NCI-H1930 (cell line): ENCODE measurements at regions not wholly inside any gene's neighbourhood (a gene's known extent, or its start where the extent isn't known, plus 50 kb on each side); places are given as distances from the start of the nearest gene placed in this dataset.
"Not testable (repeated sequence)": the region's sequence is repeated elsewhere in the genome, so short reads cannot be mapped to it uniquely, and the experiment has no call there.

Experiments used
- DNase-seq, 2 experiments: peaks; one replicate each; lab custom pipeline; 2025; lab: John Stamatoyannopoulos, UW

DNA sequence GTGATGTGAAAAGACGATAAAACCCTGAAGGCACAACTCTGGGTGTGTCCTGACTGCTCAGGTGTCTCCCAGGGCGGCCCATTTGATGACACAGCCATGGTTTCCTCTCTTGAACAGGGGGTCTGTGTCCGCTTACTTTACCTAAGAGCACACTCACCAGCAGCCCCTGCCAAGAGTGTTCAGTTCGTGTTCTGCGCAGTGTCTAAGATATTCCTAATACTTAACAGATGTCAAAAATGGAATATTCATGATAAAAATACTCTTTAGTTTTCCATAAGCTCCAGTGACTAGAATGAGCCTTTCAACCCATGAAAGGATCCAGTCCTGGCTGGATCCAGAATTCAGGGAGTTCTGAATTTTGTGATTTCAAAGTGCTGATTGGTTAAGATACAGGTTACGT is 492.4 kb downstream of the TNS3 start:
- DNase-seq, result no peak

GRCh38 chr7:47089068-47089417 is 492.9 kb downstream of the TNS3 start:
- DNase-seq, result no peak

- DNase-seq, result peak; percentile 13 to 54
Measured at GRCh38 chr7:47088329-47089067, 493.4 kb downstream of the TNS3 start.

DNA sequence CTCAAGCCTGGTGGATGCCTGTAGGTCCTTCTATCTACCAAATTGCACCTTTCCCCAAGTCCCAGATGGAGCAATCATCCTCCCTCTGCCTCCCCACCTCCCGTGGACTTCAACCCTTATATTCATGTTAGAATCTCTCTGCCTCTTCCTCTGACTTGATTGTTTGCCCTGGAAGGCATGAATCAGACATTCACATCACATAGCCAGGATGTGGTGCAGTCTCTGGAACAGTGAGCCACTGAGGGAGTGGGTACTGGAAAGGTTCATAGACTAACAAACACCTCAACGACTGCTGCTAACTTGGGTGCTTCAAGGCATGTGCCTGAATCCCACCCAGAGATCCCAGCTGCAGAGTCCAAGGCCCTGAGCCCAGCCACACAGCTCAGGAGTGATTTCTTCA is 494.0 kb downstream of the TNS3 start:
- DNase-seq, result no peak

DNA sequence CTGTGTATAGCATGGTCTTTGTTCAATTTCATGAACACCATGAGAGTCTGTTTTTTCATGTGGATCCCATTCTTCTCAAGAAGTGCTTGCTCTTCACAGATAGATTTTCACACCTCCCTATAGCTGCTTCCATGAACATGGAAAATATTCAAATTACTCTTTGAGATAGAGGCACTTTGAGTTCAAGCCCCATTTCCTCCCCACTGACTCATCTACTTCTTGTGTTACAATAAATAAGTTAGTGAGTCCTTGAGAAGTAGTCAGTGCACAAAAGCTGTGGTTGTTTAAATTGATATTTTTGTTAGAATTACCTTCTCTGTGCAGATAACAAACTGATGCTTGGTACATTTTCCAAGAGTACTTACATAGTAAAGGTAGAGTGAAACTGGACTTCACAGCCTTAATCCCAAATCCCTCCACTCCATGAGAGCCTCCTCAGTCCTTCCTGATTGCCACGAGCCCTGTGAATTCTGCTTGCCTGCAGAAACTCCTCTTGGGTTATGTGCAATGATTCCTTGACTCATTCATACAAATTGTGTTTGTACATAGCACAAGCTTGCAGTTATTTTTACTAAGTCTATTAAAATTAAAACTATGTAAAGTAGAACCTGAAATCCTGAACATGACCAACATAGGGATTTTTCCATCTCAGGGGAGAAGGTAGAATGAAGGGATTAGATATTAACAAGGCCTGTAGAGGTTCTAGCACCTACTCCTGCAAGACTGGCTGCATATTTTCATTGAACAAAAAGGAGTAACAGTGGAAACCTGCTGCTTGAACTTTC is 496.2 kb downstream of the TNS3 start:
- no peak for DNase-seq

DNA sequence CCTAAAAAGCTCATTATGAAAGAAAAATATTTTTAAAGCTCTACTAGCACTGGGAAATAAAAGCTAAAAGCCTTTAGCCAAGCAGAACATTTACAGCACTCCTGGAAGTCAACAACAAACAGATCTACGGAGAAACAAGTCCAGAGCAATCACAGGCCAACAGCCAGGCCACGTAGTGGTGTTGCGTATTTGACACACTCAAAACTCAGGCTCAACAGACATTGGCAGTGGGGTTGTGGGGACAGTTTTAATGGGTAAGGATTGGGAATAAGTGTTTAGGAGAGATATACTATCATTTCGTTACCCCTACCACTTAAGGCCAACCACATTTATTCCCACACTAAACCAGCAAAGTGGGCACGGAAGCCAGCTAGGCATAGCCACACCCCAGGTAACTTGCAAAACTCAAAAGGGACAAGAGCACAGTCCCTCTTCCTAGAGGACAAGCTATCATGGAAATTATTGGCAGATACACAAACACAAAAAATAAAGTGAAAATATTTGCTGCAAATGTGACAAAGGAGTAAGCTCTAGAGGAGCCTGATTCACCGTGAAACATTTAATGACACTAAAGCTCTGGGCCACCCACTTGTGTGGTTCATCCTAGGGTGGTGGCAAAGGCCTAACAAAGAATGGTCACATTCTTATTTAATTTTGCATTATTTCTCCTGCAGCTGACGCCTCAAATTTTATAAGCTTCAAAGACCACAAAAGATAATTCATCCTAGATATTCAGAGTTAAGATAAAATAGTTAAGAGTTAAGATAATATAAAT is 498.2 kb downstream of the TNS3 start:
- no peak for DNase-seq

DNA sequence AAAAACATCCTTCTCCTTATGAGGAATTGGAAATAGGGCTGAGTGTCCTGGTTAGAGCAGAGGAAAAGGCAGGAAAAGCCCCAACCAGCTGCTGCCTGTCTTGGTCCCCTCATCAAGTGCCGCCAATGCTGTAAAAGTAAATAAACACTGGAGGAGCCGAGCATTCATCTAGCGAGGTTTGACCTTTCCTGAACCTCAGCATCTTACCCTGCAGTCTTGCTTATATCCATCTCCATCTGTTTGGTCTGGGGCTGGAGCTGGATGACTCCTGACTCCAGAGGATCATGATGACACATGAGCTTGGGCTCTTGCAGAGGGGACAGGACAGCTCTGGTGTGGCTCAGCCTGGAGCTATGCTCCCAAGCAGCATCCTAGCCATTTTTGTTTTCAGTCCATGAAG is 501.1 kb downstream of the TNS3 start:
- DNase-seq, result no peak

DNA sequence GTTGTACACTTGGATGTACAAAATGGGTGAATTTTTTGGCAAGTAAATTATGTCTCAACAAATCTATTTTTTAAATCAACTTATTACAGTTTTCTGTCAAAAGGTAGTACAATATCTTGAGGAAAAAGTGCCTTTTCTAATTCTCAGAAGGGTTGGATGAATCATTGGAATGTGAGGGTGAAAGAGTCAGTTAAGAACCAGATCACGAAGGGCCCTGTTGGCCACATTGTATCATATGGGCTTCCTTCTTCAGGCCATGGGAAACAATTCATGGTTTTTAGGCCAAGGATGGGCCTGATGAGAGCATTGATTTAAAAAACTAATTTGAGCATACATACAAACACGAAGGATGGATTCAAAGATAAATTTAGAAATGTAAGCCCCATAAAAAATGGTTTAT is 503.7 kb downstream of the TNS3 start:
- DNase-seq, result no peak

- DNase-seq, result no peak
Measured at GRCh38 chr7:47074702-47075153, 507.2 kb downstream of the TNS3 start.

GRCh38 chr7:47073284-47073683 is 508.6 kb downstream of the TNS3 start:
- no peak for DNase-seq

- DNase-seq, result no peak
Measured at GRCh38 chr7:47071866-47072265, 510.0 kb downstream of the TNS3 start.

GRCh38 chr7:47069385-47070076 is 512.4 kb downstream of the TNS3 start:
- no peak for DNase-seq

DNA sequence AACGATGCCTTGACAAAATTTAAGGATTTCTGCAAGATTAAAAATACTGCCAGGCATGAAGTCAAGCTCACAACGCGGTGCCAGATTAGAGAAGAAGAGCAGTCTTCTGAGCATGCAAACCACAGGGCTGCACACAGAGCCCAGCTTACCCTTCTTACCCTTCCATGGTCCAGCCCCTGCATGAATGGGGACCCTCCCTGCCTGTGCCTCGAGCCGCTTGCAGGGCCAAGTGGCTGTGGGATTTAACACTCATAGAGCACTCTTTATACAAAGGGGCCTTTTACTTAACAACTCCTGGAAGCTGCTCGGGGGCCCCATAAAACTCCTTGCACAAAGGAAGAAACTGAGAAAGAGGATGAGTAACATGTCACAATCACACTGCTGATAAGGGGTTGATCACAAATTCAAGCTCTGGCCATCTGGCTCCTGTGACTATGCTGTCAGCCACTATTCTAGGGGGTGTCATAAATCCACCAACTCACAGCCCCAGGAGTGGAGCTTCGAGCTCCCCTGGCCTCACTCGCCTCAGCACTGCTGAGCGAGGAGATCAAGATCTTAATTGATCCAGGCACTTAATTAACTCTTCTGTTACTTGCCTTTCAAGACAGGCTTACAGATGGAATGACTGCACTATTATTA is 514.8 kb downstream of the TNS3 start:
- no peak for DNase-seq

- DNase-seq, result no peak
Measured at GRCh38 chr7:47056731-47057130, 525.2 kb downstream of the TNS3 start.

- DNase-seq, result not testable (repeated sequence)
Measured at GRCh38 chr7:47052541-47053208, 529.2 kb downstream of the TNS3 start.

- no peak for DNase-seq
Measured at GRCh38 chr7:47049234-47049774, 532.6 kb downstream of the TNS3 start.

- no peak for DNase-seq
Measured at GRCh38 chr7:47047384-47047783, 534.5 kb downstream of the TNS3 start.

- no peak for DNase-seq
Measured at GRCh38 chr7:47046949-47047348, 535.0 kb downstream of the TNS3 start.

DNA sequence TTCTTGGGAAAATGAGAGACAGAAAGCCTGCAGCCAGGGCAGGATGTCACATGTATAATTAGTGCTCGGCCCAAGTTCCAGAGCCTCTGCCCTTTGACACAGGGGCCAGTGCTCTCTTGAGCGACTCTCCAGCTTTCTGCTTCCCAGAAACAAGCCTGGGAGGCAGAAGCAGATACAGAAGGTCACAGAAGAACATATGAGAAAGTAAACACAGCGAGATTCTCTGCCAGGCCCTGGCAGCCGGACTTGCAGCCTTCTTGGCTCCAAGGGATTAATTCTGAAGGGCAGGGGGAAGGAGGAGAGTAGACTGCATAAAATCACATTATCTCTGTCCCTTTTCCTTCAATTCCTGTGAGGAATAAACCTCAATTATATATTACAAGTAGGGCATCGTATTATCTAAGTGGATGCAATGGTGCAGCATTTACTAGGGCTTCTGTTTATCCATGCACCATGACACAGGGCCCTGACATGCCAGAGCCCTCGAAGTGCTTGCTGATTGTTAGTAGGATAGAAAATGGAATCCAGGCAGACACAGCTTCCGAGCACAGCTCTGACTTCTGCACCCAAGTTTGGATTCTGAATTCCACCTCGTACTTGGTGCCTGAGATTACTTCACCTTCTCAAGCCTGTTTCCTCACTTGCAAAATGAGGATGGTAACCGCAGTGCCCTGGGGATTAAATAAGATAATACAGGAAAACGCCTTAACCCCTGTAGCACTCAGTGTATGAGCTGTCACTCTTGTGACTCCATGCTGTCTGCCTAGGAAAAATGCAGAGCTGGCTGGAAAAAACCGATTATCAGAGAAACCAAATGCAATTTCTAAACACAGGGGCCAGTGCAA is 536.5 kb downstream of the TNS3 start:
- DNase-seq, result no peak

DNA sequence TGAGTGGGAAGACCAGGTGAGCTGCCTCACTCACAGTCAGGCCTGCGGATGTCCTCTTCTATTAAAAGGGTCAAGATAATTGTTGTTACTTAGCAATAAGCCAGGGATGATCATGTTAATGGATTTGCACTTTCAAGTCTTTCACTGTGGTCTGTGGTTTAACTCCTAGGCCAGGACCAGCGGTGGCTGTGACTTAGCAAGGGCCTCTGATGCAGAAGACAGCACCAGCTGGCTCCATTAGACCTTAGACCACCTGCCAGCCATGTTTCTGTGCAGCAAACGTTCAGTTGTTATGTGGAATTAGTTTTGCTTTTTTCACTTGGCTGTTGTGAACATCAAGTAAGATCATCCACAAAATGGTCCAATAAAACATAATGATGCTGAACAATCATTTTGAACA is 537.3 kb downstream of the TNS3 start:
- DNase-seq, result no peak
